ENCODE measurements at regions not wholly inside any gene's neighbourhood (a gene's known extent, or its start where the extent isn't known, plus 50 kb on each side); places are given as distances from the start of the nearest gene placed in this dataset.

DNA sequence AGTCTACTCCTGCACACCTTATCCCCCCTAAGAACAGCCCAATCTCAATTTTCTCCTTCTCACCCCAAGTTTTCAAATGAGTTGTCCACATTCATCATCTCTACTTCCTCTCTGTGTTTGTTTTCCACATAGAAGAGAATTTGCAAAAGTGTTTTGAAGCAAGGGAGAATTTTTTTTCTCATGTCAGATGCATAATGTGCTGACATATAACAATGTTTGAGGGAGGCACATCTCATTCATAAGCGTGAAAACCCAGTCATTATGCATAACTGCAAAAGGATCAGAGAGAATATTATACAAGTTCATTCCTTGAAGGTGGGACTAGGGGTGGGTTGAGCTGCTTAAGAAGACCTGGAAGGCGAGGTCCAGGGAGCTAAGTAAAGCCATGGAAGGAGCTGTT is 80.8 kb upstream of the SLC1A4 start:
- TF ChIP-seq EZH2phosphoT487 (IDR thresholded peaks at IDR 0.05; ENCODE audit: insufficient read depth, low read depth) = no peak
- no peak for TF ChIP-seq EZH2 (IDR thresholded peaks at IDR 0.05; ENCODE audit: insufficient read depth, poor library complexity, severe bottlenecking)
